ENCODE measurements at regions not wholly inside any gene's neighbourhood (a gene's known extent, or its start where the extent isn't known, plus 50 kb on each side); places are given as distances from the start of the nearest gene placed in this dataset.
"Not testable (repeated sequence)": the region's sequence is repeated elsewhere in the genome, so short reads cannot be mapped to it uniquely, and the experiment has no call there.

- TF ChIP-seq ZNF274 (IDR thresholded peaks at IDR 0.05; ENCODE audit: low read depth, low read length); YY1 (IDR thresholded peaks at IDR 0.05; ENCODE audit: insufficient read depth, insufficient read length): not testable (repeated sequence)
Measured at GRCh38 chr4:22624002-22624401, 68.7 kb upstream of the GBA3 start.

All from NT2/D1 (cell line).